ENCODE measurements at regions not wholly inside any gene's neighbourhood (a gene's known extent, or its start where the extent isn't known, plus 50 kb on each side); places are given as distances from the start of the nearest gene placed in this dataset.
"Not testable (repeated sequence)": the region's sequence is repeated elsewhere in the genome, so short reads cannot be mapped to it uniquely, and the experiment has no call there.

DNA sequence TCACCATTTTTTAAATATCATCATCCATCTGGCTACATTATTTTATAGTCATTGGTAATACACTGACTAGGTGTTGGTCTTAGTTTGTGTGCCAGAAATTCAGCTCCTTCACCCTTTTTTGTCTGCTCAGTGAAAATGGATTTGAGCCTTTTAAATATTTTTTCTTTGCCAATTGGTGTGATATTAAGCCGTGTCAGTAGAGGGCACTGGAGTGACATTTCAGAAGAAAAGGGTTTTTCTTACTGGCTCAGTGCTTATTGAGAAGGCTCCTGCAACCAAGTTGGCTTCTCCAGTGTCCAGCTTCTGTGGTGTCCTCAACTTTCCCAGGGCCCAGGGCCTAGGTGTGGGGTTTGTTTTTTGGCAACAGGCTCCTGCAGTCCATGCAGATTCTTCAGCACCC, 546.6 kb downstream of the DACH1 start:
- no peak for ATAC-seq
- Mint-ChIP-seq H3K27ac (no peak overlapping the region), H3K4me1 (no peaks in the 10 kb centered on the region), H3K9me3 (peaks cover 0 to 7% of the 10 kb centered on the region in 2 donors), H3K27me3 (no peaks in the 10 kb centered on the region), H3K4me3 (no peak overlapping the region)
- DNase-seq: no peak

DNA sequence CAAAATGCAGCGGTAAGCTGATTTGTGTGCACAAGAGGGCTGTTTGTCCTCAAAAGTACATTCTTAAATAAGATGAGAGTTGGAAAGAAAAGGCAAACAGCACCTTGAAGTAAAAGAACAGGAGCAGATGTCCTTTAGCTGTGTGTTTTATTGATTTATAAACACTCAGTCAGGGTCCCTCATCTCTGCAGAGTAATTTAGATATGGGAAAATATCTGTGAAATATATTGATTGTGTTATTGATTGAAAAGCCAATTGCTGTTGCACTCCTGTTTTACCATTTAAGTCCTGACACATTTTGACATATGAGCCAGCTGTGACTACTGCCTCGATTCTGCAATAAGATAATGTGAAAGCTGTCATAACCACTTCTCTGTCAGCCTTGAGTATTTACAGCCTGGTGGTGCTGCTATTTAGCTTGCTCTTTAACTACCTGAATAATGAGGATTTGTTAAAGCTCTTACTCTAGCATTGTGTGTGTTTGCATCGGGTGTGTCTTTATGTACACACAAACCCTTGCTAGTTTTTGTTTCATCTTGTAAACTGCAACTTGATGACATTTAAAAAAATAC, 550.1 kb downstream of the DACH1 start:
- Mint-ChIP-seq H3K4me1 (no peaks in the 10 kb centered on the region), H3K9me3 (peaks cover 0 to 7% of the 10 kb centered on the region in 2 donors), H3K27ac (no peak overlapping the region), H3K27me3 (no peaks in the 10 kb centered on the region), H3K4me3 (no peak overlapping the region)
- no peak for DNase-seq
- no peak for ATAC-seq

DNA sequence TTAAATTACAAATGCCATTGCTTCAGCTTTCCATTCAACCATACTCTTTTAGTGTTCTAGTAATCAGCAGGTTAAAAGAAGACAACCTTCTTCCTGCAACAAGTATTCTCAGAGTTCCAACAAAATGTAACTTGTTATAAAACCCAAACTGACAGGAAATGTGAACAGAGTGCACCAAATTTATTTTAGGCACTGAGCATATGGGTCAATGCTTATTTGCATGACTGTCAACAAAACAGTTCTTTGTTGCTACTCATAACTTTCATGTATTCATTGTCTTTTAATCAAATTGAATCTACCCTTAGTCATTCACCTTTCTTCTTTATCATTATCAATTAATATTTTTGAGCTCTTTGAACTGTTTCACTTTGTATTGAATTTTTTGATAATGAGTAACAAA, 554.1 kb downstream of the DACH1 start:
- DNase-seq (no peak), ATAC-seq (no peak)
- Mint-ChIP-seq H3K4me3 (no peak overlapping the region), H3K27ac (no peak overlapping the region), H3K27me3 (no peaks in the 10 kb centered on the region), H3K4me1 (no peaks in the 10 kb centered on the region), H3K9me3 (no peaks in the 10 kb centered on the region)

DNA sequence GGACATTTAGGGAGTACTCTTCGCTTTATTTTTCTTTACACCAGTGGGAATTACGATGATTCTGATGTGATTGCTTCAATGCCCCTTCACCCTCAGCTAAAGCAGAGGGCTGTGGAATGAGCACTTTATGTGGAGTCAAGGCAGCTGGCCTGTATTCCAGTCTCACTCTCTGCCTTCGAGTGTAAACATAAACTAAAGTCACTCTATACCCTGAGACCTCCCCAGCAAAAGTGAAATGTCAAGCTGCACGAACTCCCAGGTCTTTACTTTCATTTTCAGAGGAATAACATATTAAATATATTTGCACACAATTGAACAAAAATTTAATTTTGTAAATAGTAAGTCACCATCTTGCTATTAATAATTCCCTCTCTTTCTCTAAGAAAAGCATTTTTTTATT, 557.1 kb downstream of the DACH1 start:
- ATAC-seq: no peak
- H3K9me3 Mint-ChIP-seq: no peaks in the 10 kb centered on the region
- no peak for DNase-seq
- no peak overlapping the region for H3K4me3 Mint-ChIP-seq
- no peaks in the 10 kb centered on the region for H3K4me1 Mint-ChIP-seq
- no peaks in the 10 kb centered on the region for H3K27me3 Mint-ChIP-seq
- no peak overlapping the region for H3K27ac Mint-ChIP-seq

DNA sequence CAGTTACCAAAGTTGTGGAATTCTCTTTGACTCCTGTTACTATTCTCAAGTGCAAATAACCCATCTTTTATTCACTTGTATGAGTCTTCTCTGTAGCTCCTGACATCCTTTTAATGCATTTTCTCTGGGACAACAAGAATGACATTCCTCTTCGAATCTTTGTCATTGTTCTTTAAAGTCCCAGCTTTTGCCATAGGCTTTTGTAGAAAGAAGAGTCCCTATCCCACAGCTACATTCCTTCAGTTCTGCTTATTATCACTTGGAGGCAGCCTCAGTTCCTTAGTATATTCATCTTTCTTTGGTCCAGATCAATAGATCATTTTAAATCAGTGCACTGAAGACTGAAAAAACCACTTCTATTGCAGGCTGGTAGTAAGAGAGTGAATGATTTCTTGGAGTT, 560.2 kb downstream of the DACH1 start:
- DNase-seq: no peak
- H3K4me3 Mint-ChIP-seq: no peak overlapping the region
- H3K4me1 Mint-ChIP-seq: no peaks in the 10 kb centered on the region
- H3K9me3 Mint-ChIP-seq: no peaks in the 10 kb centered on the region
- H3K27me3 Mint-ChIP-seq: no peaks in the 10 kb centered on the region
- no peak for ATAC-seq
- no peak overlapping the region for H3K27ac Mint-ChIP-seq

DNA sequence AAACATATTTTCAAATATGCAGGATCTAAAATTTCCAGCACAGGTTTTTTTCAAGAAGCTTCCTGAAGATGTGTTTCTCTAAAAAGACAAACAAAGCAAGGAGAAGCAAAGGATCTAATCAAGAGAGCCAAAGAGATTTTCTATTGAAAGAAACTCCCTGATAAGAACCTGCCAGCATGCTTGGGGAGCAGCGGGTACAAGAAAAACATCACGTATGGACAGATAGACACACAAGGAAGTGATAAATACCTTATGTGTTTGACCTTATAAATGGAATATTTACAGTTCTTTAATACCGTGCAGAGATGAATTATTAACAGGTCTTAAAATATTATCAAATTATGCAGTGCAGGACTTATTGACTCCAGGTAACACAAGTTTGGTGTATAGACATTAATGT, 562.1 kb downstream of the DACH1 start:
- no peak for ATAC-seq
- peak overlapping the region in 1 of 2 donors; percentile 42 for H3K27ac Mint-ChIP-seq
- H3K27me3 Mint-ChIP-seq: no peaks in the 10 kb centered on the region

DNA sequence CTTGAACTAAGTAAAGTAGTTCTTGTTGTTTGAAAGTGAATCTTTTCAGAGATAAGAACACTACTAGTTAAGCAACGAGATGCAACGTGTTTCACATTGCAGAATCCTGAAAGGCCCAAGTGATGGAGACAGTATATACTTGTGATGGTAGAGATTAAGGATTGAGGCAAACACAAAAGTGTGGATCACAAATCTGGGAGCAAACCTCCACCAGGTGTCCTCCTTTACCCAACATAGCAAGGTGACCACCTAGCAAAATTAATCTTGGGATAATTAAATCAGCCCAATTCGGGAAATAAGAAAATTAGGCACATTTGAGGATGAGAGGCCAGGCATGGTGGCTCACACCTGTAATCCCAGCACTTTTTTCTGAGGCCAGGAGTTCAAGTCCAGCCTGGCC, 563.9 kb downstream of the DACH1 start:
- ATAC-seq: no peak
- Mint-ChIP-seq H3K27ac (no peak overlapping the region), H3K4me1 (no peaks in the 10 kb centered on the region), H3K27me3 (no peaks in the 10 kb centered on the region), H3K4me3 (no peak overlapping the region), H3K9me3 (no peaks in the 10 kb centered on the region)
- no peak for DNase-seq

More for the DNA sequence above, 562.1 kb downstream of the DACH1 start:
- H3K4me1 Mint-ChIP-seq: no peaks in the 10 kb centered on the region
- no peak overlapping the region for H3K4me3 Mint-ChIP-seq
- no peak for DNase-seq
- no peaks in the 10 kb centered on the region for H3K9me3 Mint-ChIP-seq

DNA sequence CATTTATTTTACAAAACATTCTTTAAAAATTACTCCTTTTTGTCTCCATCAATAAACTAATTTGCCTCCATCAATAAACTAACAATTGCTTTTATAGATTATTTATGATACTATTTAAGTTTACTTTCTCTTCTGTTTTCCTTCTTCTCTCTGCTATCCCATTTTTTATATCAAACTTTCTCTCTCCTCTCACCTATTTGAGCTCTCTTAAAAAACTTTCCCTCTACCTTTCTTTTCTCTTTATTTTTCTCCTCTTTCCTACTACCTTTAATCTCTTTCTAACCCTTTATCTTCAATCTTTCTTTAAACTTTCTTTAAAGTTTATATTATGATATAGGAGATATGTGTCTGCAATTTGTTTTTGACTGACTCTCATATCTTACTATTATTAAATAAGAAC, 566.4 kb downstream of the DACH1 start:
- Mint-ChIP-seq H3K9me3 (peaks cover 0 to 4% of the 10 kb centered on the region in 2 donors), H3K27ac (peak overlapping the region in 1 of 2 donors; percentile 25), H3K27me3 (no peaks in the 10 kb centered on the region), H3K4me3 (no peak overlapping the region), H3K4me1 (no peaks in the 10 kb centered on the region)
- no peak for ATAC-seq
- no peak for DNase-seq

DNA sequence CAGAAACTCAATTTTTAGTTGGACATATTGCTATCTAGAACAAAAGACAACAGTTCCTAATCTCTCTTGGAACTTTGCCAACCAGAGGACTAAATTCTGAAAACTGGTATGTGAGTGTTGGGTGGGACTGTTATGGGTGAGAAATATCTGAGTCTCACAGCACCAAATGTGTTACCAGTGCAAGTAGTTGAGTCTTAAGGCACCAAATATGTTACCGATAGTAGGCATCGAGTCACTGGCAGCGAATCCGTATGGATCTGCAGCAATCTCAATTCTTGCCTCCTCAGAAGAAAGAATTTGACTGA, 575.2 kb downstream of the DACH1 start:
- no peak overlapping the region for H3K4me3 Mint-ChIP-seq
- no peak overlapping the region for H3K27ac Mint-ChIP-seq
- DNase-seq: no peak
- peaks cover 5 to 7% of the 10 kb centered on the region in 2 donors for H3K9me3 Mint-ChIP-seq
- ATAC-seq: no peak
- H3K4me1 Mint-ChIP-seq: peaks cover 13% of the 10 kb centered on the region
- no peaks in the 10 kb centered on the region for H3K27me3 Mint-ChIP-seq

DNA sequence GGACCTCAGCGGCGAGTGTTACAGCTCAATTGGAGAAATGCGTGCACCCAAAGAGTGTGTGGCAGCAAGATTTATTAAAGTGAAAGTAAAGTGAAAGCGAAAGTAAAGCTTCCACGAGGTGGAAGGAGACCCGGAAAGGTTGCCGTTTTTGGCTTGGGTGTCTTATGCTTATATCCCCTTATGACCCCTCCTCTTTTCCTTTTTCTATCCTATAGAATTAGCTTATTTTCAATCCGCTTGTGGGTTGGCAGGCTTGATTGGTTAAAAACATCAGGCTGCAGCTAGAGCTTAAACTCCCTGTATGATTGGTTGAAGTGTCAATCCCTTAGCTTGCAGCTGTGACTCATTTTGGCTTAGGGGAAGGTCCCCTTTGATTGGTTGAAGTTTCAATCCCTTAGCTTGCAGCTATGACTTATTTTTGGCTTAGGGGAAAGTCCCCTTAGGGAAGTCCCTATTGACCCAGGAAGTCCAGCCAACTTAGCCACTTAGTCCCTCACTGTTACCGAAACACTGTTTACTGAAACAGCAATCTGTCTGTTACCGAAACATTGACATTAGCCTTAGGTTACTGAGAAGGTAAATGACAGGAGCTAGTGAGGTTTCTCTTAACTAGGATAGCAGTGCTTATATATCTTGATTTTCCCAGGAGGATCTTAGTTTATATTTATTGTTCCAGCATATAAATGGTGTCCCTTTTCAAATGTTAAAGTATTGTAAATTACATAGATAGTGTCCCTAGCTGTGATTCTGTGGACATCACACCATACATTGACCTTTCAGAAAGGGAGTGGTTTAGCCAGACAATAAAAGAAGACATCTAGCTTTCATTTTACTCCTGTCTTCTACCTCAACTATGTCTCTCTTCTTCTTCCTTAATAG, 575.8 kb downstream of the DACH1 start:
- peak; percentile 76 for ATAC-seq
- Mint-ChIP-seq H3K4me3 (peak overlapping the region; percentile 55 to 76), H3K27me3 (no peaks in the 10 kb centered on the region), H3K4me1 (peaks cover 13% of the 10 kb centered on the region), H3K9me3 (peaks cover 5 to 7% of the 10 kb centered on the region in 2 donors), H3K27ac (peak overlapping the region; percentile 67 to 89)
- peak; percentile 37 to 59 for DNase-seq

DNA sequence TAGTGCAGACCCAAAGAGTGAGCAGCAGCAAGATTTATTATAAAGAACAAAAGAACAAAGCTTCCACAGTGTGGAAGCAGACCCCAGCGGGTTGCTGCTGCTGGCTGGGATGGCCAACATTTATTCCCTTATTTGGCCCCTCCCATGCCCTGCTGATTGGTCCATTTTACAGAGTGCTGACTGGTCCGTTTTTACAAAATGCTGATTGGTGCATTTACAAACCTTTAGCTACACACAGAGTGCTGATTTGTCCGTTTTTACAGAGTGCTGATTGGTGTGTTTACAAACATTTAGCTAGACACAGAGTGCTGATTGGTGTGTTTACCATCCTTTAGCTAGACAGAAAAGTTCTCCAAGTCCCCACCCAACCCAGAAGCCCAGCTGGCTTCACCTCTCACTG, 577.0 kb downstream of the DACH1 start:
- H3K27ac Mint-ChIP-seq, H3K9me3 Mint-ChIP-seq, H3K4me3 Mint-ChIP-seq: not testable (repeated sequence)

DNA sequence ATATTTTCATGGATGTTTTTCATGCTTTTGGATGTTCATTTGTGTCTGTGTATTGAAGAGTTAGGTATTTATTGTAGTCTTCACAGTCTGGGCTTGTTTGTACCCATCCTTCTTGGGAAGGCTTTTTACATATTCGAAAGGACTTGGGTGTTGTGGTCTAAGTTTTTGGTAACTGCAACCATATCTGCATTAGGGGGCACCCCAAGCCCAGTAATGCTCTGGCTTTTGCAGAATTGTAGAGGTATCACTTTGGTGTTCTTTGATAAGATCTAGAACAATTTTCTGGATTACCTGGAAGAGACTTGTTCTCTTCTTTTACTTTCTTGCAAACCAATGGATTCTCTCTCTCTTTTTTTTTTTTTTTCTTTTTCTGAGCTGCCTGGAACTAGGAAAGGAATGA, 581.3 kb downstream of the DACH1 start:
- Mint-ChIP-seq H3K27ac (peak overlapping the region in 1 of 2 donors; percentile 61), H3K27me3 (no peaks in the 10 kb centered on the region), H3K4me3 (no peak overlapping the region), H3K9me3 (peaks cover 5 to 7% of the 10 kb centered on the region in 2 donors), H3K4me1 (peaks cover under 1% of the 10 kb centered on the region)
- DNase-seq: no peak
- ATAC-seq: peak; percentile 18

More for the DNA sequence above, 577.0 kb downstream of the DACH1 start:
- H3K27me3 Mint-ChIP-seq, ATAC-seq, DNase-seq: not testable (repeated sequence)
- H3K4me1 Mint-ChIP-seq: peaks cover 13% of the 10 kb centered on the region

DNA sequence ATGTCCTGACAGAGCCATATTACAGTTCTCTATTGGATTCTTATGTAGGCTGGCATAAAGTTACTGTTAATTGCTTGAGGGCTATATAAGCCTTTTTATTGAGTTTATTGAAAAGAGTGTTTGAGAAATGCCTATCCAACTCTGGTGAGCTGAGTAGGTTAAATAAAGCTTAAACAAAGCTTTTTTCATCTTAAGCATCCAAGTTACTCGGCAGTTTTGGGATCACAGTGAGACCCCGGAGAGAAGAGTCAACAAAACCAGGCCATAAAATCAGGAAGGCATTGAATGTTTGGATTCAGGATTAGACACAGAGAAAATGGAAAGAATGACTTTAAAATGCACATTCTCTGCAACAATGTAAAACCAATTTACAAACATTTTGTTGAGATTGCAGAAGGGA, 588.5 kb downstream of the DACH1 start:
- H3K4me3 Mint-ChIP-seq: no peak overlapping the region
- no peaks in the 10 kb centered on the region for H3K9me3 Mint-ChIP-seq
- no peaks in the 10 kb centered on the region for H3K4me1 Mint-ChIP-seq
- DNase-seq (no peak), ATAC-seq (no peak)
- no peak overlapping the region for H3K27ac Mint-ChIP-seq
- no peaks in the 10 kb centered on the region for H3K27me3 Mint-ChIP-seq

DNA sequence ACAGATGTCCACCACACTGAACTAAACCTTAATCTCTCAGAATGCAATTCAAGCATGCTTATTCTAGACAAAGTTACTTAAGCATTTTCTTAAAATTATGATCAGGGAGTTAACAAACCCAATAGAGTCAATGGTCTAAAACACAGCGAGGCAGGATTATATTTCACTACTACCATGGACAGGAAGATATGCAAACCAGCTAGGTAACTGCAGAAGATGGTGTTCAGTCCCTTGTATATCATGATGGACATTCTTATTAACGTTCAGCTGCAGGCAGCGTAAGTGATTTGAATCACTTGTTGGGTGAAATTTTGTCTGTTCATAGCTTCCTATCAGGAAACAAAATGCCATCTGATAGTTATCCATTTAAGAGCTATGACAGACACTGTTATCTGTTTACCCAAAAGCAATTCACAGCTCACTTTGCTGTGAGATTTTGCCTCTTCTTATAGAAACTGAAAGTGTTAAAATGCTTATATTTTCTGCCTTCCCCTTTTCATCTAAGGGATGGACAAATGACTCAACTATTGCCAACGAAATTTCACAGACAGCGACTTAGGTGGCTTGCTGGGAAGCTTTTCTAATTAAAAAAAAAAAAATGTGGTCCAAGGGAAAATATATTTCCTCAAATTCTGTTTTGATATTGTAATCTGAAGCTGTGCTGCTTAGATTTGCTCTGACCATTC, 591.9 kb downstream of the DACH1 start:
- DNase-seq (no peak), ATAC-seq (no peak)
- Mint-ChIP-seq H3K27ac (no peak overlapping the region), H3K9me3 (no peaks in the 10 kb centered on the region), H3K27me3 (no peaks in the 10 kb centered on the region), H3K4me1 (no peaks in the 10 kb centered on the region), H3K4me3 (no peak overlapping the region)

DNA sequence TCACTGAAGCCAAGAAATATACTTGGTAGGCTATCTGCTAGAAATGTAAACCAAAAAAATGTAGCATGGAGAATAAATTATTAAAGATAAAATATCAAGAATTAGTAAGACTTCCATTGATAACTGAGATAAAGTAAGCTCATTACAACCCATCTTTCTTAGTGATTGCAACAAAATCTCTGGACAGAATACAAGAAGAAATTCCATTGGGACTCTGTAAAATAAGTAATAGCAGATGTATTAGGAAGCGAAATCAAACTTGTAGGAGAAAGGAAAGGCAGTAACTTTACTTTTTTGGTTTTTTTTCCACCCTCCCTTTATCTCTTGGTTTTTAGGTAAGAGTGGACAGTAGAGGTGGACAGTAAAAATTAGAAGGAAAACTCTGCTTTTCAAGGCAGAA, 605.7 kb downstream of the DACH1 start:
- Mint-ChIP-seq H3K9me3 (no peaks in the 10 kb centered on the region), H3K27me3 (peaks cover 7% of the 10 kb centered on the region), H3K4me1 (no peaks in the 10 kb centered on the region), H3K4me3 (no peak overlapping the region), H3K27ac (no peak overlapping the region)
- DNase-seq: no peak
- no peak for ATAC-seq

DNA sequence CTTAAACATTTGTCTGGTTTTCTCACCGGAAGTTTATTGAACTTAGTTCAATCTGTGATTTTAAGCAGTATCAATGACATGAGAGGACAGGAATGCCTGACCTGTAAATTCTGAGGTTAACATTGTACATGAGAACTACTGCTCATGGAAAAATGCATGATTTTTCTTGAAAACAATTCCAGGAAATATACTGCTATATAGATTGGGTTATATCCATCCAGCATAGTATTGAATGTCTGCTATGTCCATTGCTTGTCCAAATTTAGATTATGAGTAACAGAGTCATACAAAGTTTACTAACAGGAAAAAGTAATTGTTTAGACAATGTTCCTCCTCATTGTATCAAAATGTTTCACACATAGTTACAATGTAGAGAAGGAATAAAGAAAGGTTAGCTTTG, 606.8 kb downstream of the DACH1 start:
- H3K27me3 Mint-ChIP-seq: peaks cover 7% of the 10 kb centered on the region
- no peak overlapping the region for H3K27ac Mint-ChIP-seq
- H3K4me3 Mint-ChIP-seq: no peak overlapping the region
- DNase-seq (no peak), ATAC-seq (no peak)
- H3K4me1 Mint-ChIP-seq: no peaks in the 10 kb centered on the region
- H3K9me3 Mint-ChIP-seq: no peaks in the 10 kb centered on the region

Data from stimulated activated naive CD8-positive, alpha-beta T cell treated with anti-CD3 and anti-CD28 coated beads, Interleukin-15, amount 100 ng/mL, for 72 hours (primary cell).